ENCODE measurements at regions not wholly inside any gene's neighbourhood (a gene's known extent, or its start where the extent isn't known, plus 50 kb on each side); places are given as distances from the start of the nearest gene placed in this dataset.
"Not testable (repeated sequence)": the region's sequence is repeated elsewhere in the genome, so short reads cannot be mapped to it uniquely, and the experiment has no call there.

- no peak overlapping the region for H2AFZ ChIP-seq (ENCODE audit: low read length)
- no peaks in the 10 kb centered on the region for H3K27me3 ChIP-seq (ENCODE audit: insufficient read depth, low read length)
- TF ChIP-seq CTCF (IDR thresholded peaks at IDR 0.05; ENCODE audit: extremely low read depth, low read depth, low read length) = no peak
- DNase-seq (ENCODE audit: insufficient read length, low spot score, missing footprints) = no peak
- H3K4me2 ChIP-seq (ENCODE audit: insufficient read depth, low read length) = no peak overlapping the region
- no peak overlapping the region for H3K27ac ChIP-seq (ENCODE audit: low read depth, low read length)
- H3K4me1 ChIP-seq (ENCODE audit: insufficient read depth, low read length) = peaks cover 10% of the 10 kb centered on the region
- no peaks in the 10 kb centered on the region for H4K20me1 ChIP-seq (ENCODE audit: insufficient read depth, low read length)
- no peaks in the 10 kb centered on the region for H3K9me3 ChIP-seq (ENCODE audit: low read depth, low read length)
- no peak overlapping the region for H3K4me3 ChIP-seq (ENCODE audit: insufficient read depth, low read length)
- no peaks in the 10 kb centered on the region for H3K79me2 ChIP-seq (ENCODE audit: insufficient read depth, low read length)
- no peaks in the 10 kb centered on the region for H3K36me3 ChIP-seq (ENCODE audit: insufficient read depth, low read length)
Observed at GRCh38 chr2:142714600-142714999, 162.9 kb upstream of the KYNU start.

GRCh38 chr2:142710336-142710735 lies 167.1 kb upstream of the KYNU start:
- Histone ChIP-seq H3K9me3 (ENCODE audit: low read depth, low read length) (no peaks in the 10 kb centered on the region), H2AFZ (ENCODE audit: low read length) (no peak overlapping the region), H3K4me3 (ENCODE audit: insufficient read depth, low read length) (no peak overlapping the region), H4K20me1 (ENCODE audit: insufficient read depth, low read length) (no peaks in the 10 kb centered on the region), H3K4me1 (ENCODE audit: insufficient read depth, low read length) (no peaks in the 10 kb centered on the region), H3K27ac (ENCODE audit: low read depth, low read length) (no peak overlapping the region), H3K4me2 (ENCODE audit: insufficient read depth, low read length) (no peak overlapping the region), H3K27me3 (ENCODE audit: insufficient read depth, low read length) (no peaks in the 10 kb centered on the region), H3K36me3 (ENCODE audit: insufficient read depth, low read length) (no peaks in the 10 kb centered on the region), H3K79me2 (ENCODE audit: insufficient read depth, low read length) (no peaks in the 10 kb centered on the region)
- DNase-seq (ENCODE audit: insufficient read length, low spot score, missing footprints) = no peak
- TF ChIP-seq CTCF (IDR thresholded peaks at IDR 0.05; ENCODE audit: extremely low read depth, low read depth, low read length) = no peak

GRCh38 chr2:142707318-142707717 lies 170.1 kb upstream of the KYNU start:
- DNase-seq (ENCODE audit: insufficient read length, low spot score, missing footprints) = no peak
- no peaks in the 10 kb centered on the region for H3K4me1 ChIP-seq (ENCODE audit: insufficient read depth, low read length)

GRCh38 chr2:142702397-142702796 lies 175.1 kb upstream of the KYNU start:
- not testable (repeated sequence) for H3K79me2 ChIP-seq (ENCODE audit: insufficient read depth, low read length); H3K4me3 ChIP-seq (ENCODE audit: insufficient read depth, low read length); DNase-seq (ENCODE audit: insufficient read length, low spot score, missing footprints); H4K20me1 ChIP-seq (ENCODE audit: insufficient read depth, low read length); H3K27me3 ChIP-seq (ENCODE audit: insufficient read depth, low read length); H3K4me2 ChIP-seq (ENCODE audit: insufficient read depth, low read length); H3K9me3 ChIP-seq (ENCODE audit: low read depth, low read length); H3K36me3 ChIP-seq (ENCODE audit: insufficient read depth, low read length); H3K27ac ChIP-seq (ENCODE audit: low read depth, low read length); H3K4me1 ChIP-seq (ENCODE audit: insufficient read depth, low read length); H2AFZ ChIP-seq (ENCODE audit: low read length)

More at GRCh38 chr2:142707318-142707717, 170.1 kb upstream of the KYNU start:
- Histone ChIP-seq H3K4me2 (ENCODE audit: insufficient read depth, low read length) (no peak overlapping the region), H3K36me3 (ENCODE audit: insufficient read depth, low read length) (no peaks in the 10 kb centered on the region), H3K27ac (ENCODE audit: low read depth, low read length) (no peak overlapping the region), H4K20me1 (ENCODE audit: insufficient read depth, low read length) (no peaks in the 10 kb centered on the region), H3K79me2 (ENCODE audit: insufficient read depth, low read length) (no peaks in the 10 kb centered on the region), H3K9me3 (ENCODE audit: low read depth, low read length) (no peaks in the 10 kb centered on the region), H3K27me3 (ENCODE audit: insufficient read depth, low read length) (no peaks in the 10 kb centered on the region), H2AFZ (ENCODE audit: low read length) (no peak overlapping the region), H3K4me3 (ENCODE audit: insufficient read depth, low read length) (no peak overlapping the region)
- no peak for TF ChIP-seq CTCF (IDR thresholded peaks at IDR 0.05; ENCODE audit: extremely low read depth, low read depth, low read length)

GRCh38 chr2:142695350-142696257 lies 181.9 kb upstream of the KYNU start:
- not testable (repeated sequence) for DNase-seq (ENCODE audit: insufficient read length, low spot score, missing footprints); H3K4me2 ChIP-seq (ENCODE audit: insufficient read depth, low read length); H3K27ac ChIP-seq (ENCODE audit: low read depth, low read length); H3K27me3 ChIP-seq (ENCODE audit: insufficient read depth, low read length); H3K36me3 ChIP-seq (ENCODE audit: insufficient read depth, low read length); H3K4me3 ChIP-seq (ENCODE audit: insufficient read depth, low read length); H3K79me2 ChIP-seq (ENCODE audit: insufficient read depth, low read length); H3K4me1 ChIP-seq (ENCODE audit: insufficient read depth, low read length); H2AFZ ChIP-seq (ENCODE audit: low read length); H4K20me1 ChIP-seq (ENCODE audit: insufficient read depth, low read length); H3K9me3 ChIP-seq (ENCODE audit: low read depth, low read length)

Measured in osteoblast (primary cell).